ENCODE measurements at regions not wholly inside any gene's neighbourhood (a gene's known extent, or its start where the extent isn't known, plus 50 kb on each side); places are given as distances from the start of the nearest gene placed in this dataset.
A peak's percentile ranks its signal among the peaks of the same experiment; 100 is the strongest.

- no peak for TF ChIP-seq CTCF (IDR thresholded peaks at IDR 0.05; ENCODE audit: insufficient read depth, low read depth, low read length, missing control alignments)
- no peak overlapping the region for H3K4me3 ChIP-seq (ENCODE audit: low read length)
- peak; percentile 28 for DNase-seq (ENCODE audit: low read depth)
Observed at GRCh38 chr9:106376689-106377088, 486.3 kb upstream of the ZNF462 start.

- DNase-seq (ENCODE audit: low read depth), result no peak
- no peak overlapping the region for H3K4me3 ChIP-seq (ENCODE audit: low read length)
- TF ChIP-seq CTCF (IDR thresholded peaks at IDR 0.05; ENCODE audit: insufficient read depth, low read depth, low read length, missing control alignments), result no peak
Observed at GRCh38 chr9:106383072-106383471, 479.9 kb upstream of the ZNF462 start.

- TF ChIP-seq CTCF (IDR thresholded peaks at IDR 0.05; ENCODE audit: insufficient read depth, low read depth, low read length, missing control alignments), result no peak
- no peak overlapping the region for H3K4me3 ChIP-seq (ENCODE audit: low read length)
Observed at GRCh38 chr9:106387965-106388364, 475.0 kb upstream of the ZNF462 start.

GRCh38 chr9:106393226-106393625, 469.7 kb upstream of the ZNF462 start:
- no peak overlapping the region for H3K4me3 ChIP-seq (ENCODE audit: low read length)
- TF ChIP-seq CTCF (IDR thresholded peaks at IDR 0.05; ENCODE audit: insufficient read depth, low read depth, low read length, missing control alignments), result no peak
- DNase-seq (ENCODE audit: low read depth), result no peak

More at GRCh38 chr9:106387965-106388364, 475.0 kb upstream of the ZNF462 start:
- DNase-seq (ENCODE audit: low read depth), result no peak

- no peak for TF ChIP-seq CTCF (IDR thresholded peaks at IDR 0.05; ENCODE audit: insufficient read depth, low read depth, low read length, missing control alignments)
- no peak overlapping the region for H3K4me3 ChIP-seq (ENCODE audit: low read length)
- no peak for DNase-seq (ENCODE audit: low read depth)
Observed at GRCh38 chr9:106400170-106400569, 462.8 kb upstream of the ZNF462 start.

- TF ChIP-seq CTCF (IDR thresholded peaks at IDR 0.05; ENCODE audit: insufficient read depth, low read depth, low read length, missing control alignments), result no peak
- no peak overlapping the region for H3K4me3 ChIP-seq (ENCODE audit: low read length)
- no peak for DNase-seq (ENCODE audit: low read depth)
Observed at GRCh38 chr9:106400950-106401349, 462.0 kb upstream of the ZNF462 start.

GRCh38 chr9:106403081-106403480, 459.9 kb upstream of the ZNF462 start:
- no peak for TF ChIP-seq CTCF (IDR thresholded peaks at IDR 0.05; ENCODE audit: insufficient read depth, low read depth, low read length, missing control alignments)
- peak; percentile 82 for DNase-seq (ENCODE audit: low read depth)
- H3K4me3 ChIP-seq (ENCODE audit: low read length), result no peak overlapping the region

Data from epithelial cell of esophagus (primary cell).